PC-9 (cell line): ENCODE measurements at regions not wholly inside any gene's neighbourhood (a gene's known extent, or its start where the extent isn't known, plus 50 kb on each side); places are given as distances from the start of the nearest gene placed in this dataset.

Source experiments
- BruUV-seq: library from RNA; stranded (reverse); fragments of 400-500 nt; replicated peaks from 2 replicates; lab custom pipeline; 2021; lab: Mats Ljungman, UMichigan
- CTCF ChIA-PET: fragments of 300-600 bp; sonication (Branson Sonifier 250); formaldehyde crosslinking; loops from one replicate; lab custom pipeline; 2022; ENCODE audit warnings: antibody characterized with exemption; lab: Charles Lee
- POLR2A ChIA-PET: fragments of 300-600 bp; sonication (Branson Sonifier 250); formaldehyde crosslinking; loops from one replicate; lab custom pipeline; 2022; ENCODE audit warnings: antibody characterized with exemption; ENCODE audit not compliant: unreplicated experiment; lab: Charles Lee
- DNase-seq, 2 experiments: peaks; one replicate each; pipeline versions ENCODE4 v3.0.0 to v3.0.0-alpha.2; 2015 to 2022; ENCODE audit warnings: mixed read lengths in 1 of 2
- H2AFZ ChIP-seq: fragments of 200-600 bp; sonication (generic); 2 replicates; pipeline ENCODE4 v1.8.1; 2017; ENCODE audit warnings: antibody characterized with exemption
- H3F3A ChIP-seq: fragments of 200-600 bp; sonication (generic); 2 replicates; pipeline ENCODE4 v1.8.1; 2017; ENCODE audit warnings: antibody characterized with exemption, mild to moderate bottlenecking, low read depth; ENCODE audit not compliant: insufficient read depth
- H3K27ac ChIP-seq: fragments of 200-600 bp; sonication (generic); 2 replicates; pipeline ENCODE4 v1.6.1; 2016; ENCODE audit warnings: mixed run types
- H3K27me3 ChIP-seq: fragments of 200-600 bp; sonication (generic); 2 replicates; pipeline ENCODE4 v1.6.1; 2016; ENCODE audit warnings: low read depth, mixed run types; ENCODE audit not compliant: insufficient read depth
- H3K36me3 ChIP-seq: fragments of 200-600 bp; sonication (generic); 2 replicates; pipeline ENCODE4 v1.6.1; 2016; ENCODE audit warnings: low read depth, mixed run types
- H3K4me1 ChIP-seq: fragments of 200-600 bp; sonication (generic); replicated peaks from 2 replicates; pipeline ENCODE4 v1.6.1; 2016; ENCODE audit warnings: mixed run types; ENCODE audit not compliant: insufficient read depth
- H3K4me2 ChIP-seq: fragments of 200-600 bp; sonication (generic); 2 replicates; pipeline ENCODE4 v1.6.1; 2017; ENCODE audit warnings: mixed run types
- H3K4me3 ChIP-seq: fragments of 200-600 bp; sonication (generic); 2 replicates; pipeline ENCODE4 v1.6.1; 2016; ENCODE audit warnings: mixed run types
- H3K79me2 ChIP-seq: fragments of 200-600 bp; sonication (generic); 2 replicates; pipeline ENCODE4 v1.6.1; 2017; ENCODE audit warnings: low read depth, mixed run types
- H3K9me2 ChIP-seq: fragments of 200-600 bp; sonication (generic); 2 replicates; pipeline ENCODE4 v1.8.1; 2017; ENCODE audit warnings: mild to moderate bottlenecking; ENCODE audit not compliant: insufficient read depth
- H3K9me3 ChIP-seq: fragments of 200-600 bp; sonication (generic); 2 replicates; pipeline ENCODE4 v1.8.1; 2016; ENCODE audit warnings: low read depth; ENCODE audit not compliant: insufficient read depth
- H4K20me1 ChIP-seq: fragments of 200-600 bp; sonication (generic); 2 replicates; pipeline ENCODE4 v1.8.1; 2017; ENCODE audit not compliant: insufficient read depth
- CTCF ChIP-seq: fragments of 200-600 bp; sonication (generic); conservative IDR thresholded peaks from 2 replicates; pipeline ENCODE4 v1.6.1; 2017; ENCODE audit warnings: mixed run types, antibody characterized with exemption, mild to moderate bottlenecking, moderate library complexity
- EZH2 ChIP-seq: fragments of 200-600 bp; sonication (generic); IDR thresholded peaks from 2 replicates; pipeline ENCODE4 v1.8.0; 2017; ENCODE audit warnings: antibody characterized with exemption, low read depth
- intact Hi-C: fragments of 100-400 bp; cut with micrococcal nuclease; formaldehyde crosslinking; loops from one replicate; pipeline ENCODE4 v1.10.0; 2022; ENCODE audit not compliant: unreplicated experiment

GRCh38 chr7:41867639-41868280, 164.9 kb upstream of the INHBA start:
- H3K27me3 ChIP-seq, result no peaks in the 10 kb centered on the region
- H4K20me1 ChIP-seq, result no peaks in the 10 kb centered on the region
- DNase-seq, result no peak
- TF ChIP-seq CTCF (no peak), EZH2 (no peak)
- H3K4me3 ChIP-seq, result no peak overlapping the region
- no peaks in the 10 kb centered on the region for H3K4me1 ChIP-seq
- no peaks in the 10 kb centered on the region for H3K36me3 ChIP-seq
- no peaks in the 10 kb centered on the region for H3K9me3 ChIP-seq
- H3K4me2 ChIP-seq, result no peak overlapping the region
- ChIA-PET CTCF (no interaction called here), POLR2A (no interaction called here)
- no TSS peak for BruUV-seq
- H3K9me2 ChIP-seq, result no peaks in the 10 kb centered on the region
- intact Hi-C loops, result no loop called here
- no peaks in the 10 kb centered on the region for H3K79me2 ChIP-seq
- no peak overlapping the region for H2AFZ ChIP-seq
- H3F3A ChIP-seq, result no peaks in the 10 kb centered on the region
- H3K27ac ChIP-seq, result no peak overlapping the region

GRCh38 chr7:41862261-41862660, 159.4 kb upstream of the INHBA start:
- Histone ChIP-seq H2AFZ (no peak overlapping the region), H3K9me2 (no peaks in the 10 kb centered on the region), H3K4me2 (no peak overlapping the region), H3K4me3 (no peak overlapping the region), H3F3A (no peaks in the 10 kb centered on the region), H3K36me3 (no peaks in the 10 kb centered on the region), H4K20me1 (no peaks in the 10 kb centered on the region), H3K4me1 (no peaks in the 10 kb centered on the region), H3K79me2 (no peaks in the 10 kb centered on the region), H3K27ac (no peak overlapping the region), H3K27me3 (no peaks in the 10 kb centered on the region), H3K9me3 (no peaks in the 10 kb centered on the region)
- ChIA-PET POLR2A (no interaction called here), CTCF (no interaction called here)
- TF ChIP-seq CTCF (no peak), EZH2 (no peak)
- DNase-seq, result no peak
- intact Hi-C loops, result no loop called here
- BruUV-seq, result no TSS peak

- Histone ChIP-seq H3K4me1 (no peaks in the 10 kb centered on the region), H3K9me3 (no peaks in the 10 kb centered on the region), H4K20me1 (no peaks in the 10 kb centered on the region), H3K79me2 (no peaks in the 10 kb centered on the region), H3K4me2 (no peak overlapping the region), H3K27ac (no peak overlapping the region), H2AFZ (no peak overlapping the region), H3K9me2 (no peaks in the 10 kb centered on the region), H3F3A (no peaks in the 10 kb centered on the region), H3K4me3 (no peak overlapping the region), H3K36me3 (no peaks in the 10 kb centered on the region), H3K27me3 (no peaks in the 10 kb centered on the region)
- no TSS peak for BruUV-seq
- no peak for DNase-seq
- intact Hi-C loops, result no loop called here
- CTCF ChIA-PET, result no interaction called here
- no peak for TF ChIP-seq EZH2
- TF ChIP-seq CTCF, result no peak
- POLR2A ChIA-PET, result no interaction called here
Measured at GRCh38 chr7:41861642-41862041, 158.8 kb upstream of the INHBA start.
